ENCODE measurements at regions not wholly inside any gene's neighbourhood (a gene's known extent, or its start where the extent isn't known, plus 50 kb on each side); places are given as distances from the start of the nearest gene placed in this dataset.

DNA sequence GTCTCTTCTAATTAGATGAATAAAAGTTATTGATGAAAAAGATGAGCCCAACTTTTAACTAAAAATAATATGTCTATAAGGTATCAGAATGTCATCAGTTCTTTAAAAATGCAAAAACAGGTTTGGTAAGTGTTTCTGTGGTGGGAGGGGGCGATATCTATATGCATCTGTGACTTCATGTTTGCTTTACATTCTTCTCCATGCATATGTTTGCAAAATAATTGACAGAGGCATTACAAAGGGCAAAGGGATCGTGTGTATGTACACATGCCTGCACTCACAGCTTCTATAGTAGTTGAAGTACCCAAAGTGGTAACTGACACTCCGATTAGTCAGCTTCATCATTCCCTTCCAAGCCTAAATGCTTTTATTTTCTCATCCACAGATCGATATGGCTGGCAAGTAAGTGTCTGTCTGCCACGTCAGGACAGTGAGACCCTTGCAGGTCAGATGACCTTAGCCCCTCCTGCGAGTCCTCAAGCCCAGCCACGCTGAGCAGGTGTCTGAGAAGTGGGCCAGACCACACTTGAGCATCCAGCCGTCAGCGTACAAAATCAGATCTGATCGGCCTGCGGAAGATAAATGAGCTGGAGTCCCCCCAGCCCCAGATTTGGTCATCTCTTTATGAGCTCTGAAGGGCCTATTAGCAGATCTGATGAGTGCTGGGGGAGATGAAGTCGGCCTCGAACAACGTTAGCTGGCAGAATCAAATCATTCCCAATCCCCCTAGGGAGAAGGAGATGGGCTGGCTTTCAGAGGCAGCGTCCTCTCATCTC lies 369.1 kb downstream of the MAFB start:
- TF ChIP-seq, protein P1, sequence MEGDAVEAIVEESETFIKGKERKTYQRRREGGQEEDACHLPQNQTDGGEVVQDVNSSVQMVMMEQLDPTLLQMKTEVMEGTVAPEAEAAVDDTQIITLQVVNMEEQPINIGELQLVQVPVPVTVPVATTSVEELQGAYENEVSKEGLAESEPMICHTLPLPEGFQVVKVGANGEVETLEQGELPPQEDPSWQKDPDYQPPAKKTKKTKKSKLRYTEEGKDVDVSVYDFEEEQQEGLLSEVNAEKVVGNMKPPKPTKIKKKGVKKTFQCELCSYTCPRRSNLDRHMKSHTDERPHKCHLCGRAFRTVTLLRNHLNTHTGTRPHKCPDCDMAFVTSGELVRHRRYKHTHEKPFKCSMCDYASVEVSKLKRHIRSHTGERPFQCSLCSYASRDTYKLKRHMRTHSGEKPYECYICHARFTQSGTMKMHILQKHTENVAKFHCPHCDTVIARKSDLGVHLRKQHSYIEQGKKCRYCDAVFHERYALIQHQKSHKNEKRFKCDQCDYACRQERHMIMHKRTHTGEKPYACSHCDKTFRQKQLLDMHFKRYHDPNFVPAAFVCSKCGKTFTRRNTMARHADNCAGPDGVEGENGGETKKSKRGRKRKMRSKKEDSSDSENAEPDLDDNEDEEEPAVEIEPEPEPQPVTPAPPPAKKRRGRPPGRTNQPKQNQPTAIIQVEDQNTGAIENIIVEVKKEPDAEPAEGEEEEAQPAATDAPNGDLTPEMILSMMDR (IDR thresholded peaks at IDR 0.05; ENCODE audit: low read depth, low read length), result no peak
- ChIA-PET POLR2A (no interaction called here), CTCF (no interaction called here)
- no peaks in the 10 kb centered on the region for H3K27me3 ChIP-seq (ENCODE audit: control insufficient read depth, insufficient read depth, low read length)
- H3K9me3 ChIP-seq (ENCODE audit: control insufficient read depth, insufficient read depth, low read length), result no peaks in the 10 kb centered on the region
- H3K4me3 ChIP-seq (ENCODE audit: low read depth, low read length), result no peak overlapping the region
- no peak for DNase-seq (ENCODE audit: low read depth, low spot score)
- no peak overlapping the region for H3K27ac ChIP-seq (ENCODE audit: low read depth, low read length)

DNA sequence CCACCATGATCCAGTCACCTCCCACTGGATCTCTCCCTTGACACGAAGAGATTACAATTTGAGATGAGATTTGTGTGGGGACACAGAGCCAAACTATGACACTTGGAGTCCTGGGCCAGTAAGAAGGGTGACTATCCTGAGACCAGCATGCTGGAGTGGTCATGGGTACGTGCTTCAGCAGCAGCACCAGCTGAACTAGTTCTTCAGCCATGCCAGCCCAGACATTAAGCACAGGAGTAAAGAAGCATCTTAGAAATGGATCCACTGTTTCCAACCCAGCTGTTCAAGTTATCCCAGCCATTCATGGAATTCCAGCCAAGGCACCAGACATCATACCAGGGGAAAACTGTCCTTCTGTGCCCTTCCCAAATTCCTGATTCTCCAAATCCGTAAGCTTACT lies 370.0 kb downstream of the MAFB start:
- no peak for DNase-seq (ENCODE audit: low read depth, low spot score)
- TF ChIP-seq, protein P1 (IDR thresholded peaks at IDR 0.05; ENCODE audit: low read depth, low read length), result no peak
- ChIA-PET POLR2A (no interaction called here), CTCF (no interaction called here)
- no peak overlapping the region for H3K4me3 ChIP-seq (ENCODE audit: low read depth, low read length)
- no peak overlapping the region for H3K27ac ChIP-seq (ENCODE audit: low read depth, low read length)
- no peaks in the 10 kb centered on the region for H3K9me3 ChIP-seq (ENCODE audit: control insufficient read depth, insufficient read depth, low read length)
- no peaks in the 10 kb centered on the region for H3K27me3 ChIP-seq (ENCODE audit: control insufficient read depth, insufficient read depth, low read length)

DNA sequence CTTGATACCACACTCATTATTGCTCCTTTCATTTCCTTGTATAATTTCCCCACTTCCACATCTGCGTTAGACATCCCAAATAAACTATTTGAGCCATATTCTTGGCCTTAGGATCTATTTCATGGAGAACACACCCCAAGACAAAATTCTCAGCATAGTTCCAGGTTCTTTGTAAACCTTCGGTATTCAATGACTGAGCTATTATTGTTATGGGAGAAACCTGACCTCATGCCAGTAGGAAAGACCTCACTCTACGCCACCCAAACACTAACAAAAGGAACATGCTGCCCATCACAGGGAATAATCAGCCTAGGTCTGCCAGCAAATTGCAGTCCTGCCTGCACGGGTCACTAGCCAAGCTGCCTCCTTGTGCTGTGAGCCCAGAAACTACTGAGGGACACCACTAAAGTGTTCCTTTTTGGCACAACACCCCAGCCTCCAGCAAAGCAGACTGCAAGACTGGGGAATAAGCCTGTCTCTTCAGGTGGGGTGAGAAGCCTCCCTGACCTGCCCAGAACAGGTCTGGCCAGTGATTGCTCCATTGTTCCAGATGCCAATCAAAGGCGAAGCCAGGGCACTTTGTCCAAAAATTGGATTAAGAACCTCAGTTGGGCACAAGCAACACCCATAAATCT lies 371.8 kb downstream of the MAFB start:
- TF ChIP-seq, protein P1 (IDR thresholded peaks at IDR 0.05; ENCODE audit: low read depth, low read length), result no peak
- Histone ChIP-seq H3K27me3 (ENCODE audit: control insufficient read depth, insufficient read depth, low read length) (no peaks in the 10 kb centered on the region), H3K9me3 (ENCODE audit: control insufficient read depth, insufficient read depth, low read length) (no peaks in the 10 kb centered on the region), H3K4me3 (ENCODE audit: low read depth, low read length) (no peak overlapping the region), H3K27ac (ENCODE audit: low read depth, low read length) (no peak overlapping the region)
- ChIA-PET CTCF (no interaction called here), POLR2A (no interaction called here)
- no peak for DNase-seq (ENCODE audit: low read depth, low spot score)

DNA sequence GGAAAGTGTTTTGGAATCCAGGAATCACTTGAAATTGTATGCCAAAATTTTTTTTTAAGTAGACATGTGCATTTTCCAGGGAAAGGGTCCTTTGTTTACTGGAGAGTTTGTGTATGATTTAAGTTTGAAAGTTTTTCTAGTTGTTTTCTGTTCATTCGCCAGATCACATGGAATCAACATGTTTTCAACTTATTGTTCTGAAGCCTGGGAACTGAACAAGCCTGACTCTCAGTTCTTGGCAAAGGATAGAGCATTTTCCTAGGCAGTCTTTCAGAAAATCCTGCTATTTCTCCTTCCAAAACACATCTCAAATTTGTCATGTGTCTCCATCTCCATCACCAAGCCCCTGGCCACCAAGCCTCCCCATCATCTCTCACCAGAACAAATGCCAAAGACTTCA lies 374.8 kb downstream of the MAFB start:
- Histone ChIP-seq H3K4me3 (ENCODE audit: low read depth, low read length) (no peak overlapping the region), H3K27me3 (ENCODE audit: control insufficient read depth, insufficient read depth, low read length) (no peaks in the 10 kb centered on the region), H3K27ac (ENCODE audit: low read depth, low read length) (no peak overlapping the region), H3K9me3 (ENCODE audit: control insufficient read depth, insufficient read depth, low read length) (no peaks in the 10 kb centered on the region)
- no peak for DNase-seq (ENCODE audit: low read depth, low spot score)
- ChIA-PET CTCF (no interaction called here), POLR2A (no interaction called here)
- TF ChIP-seq, protein P1 (IDR thresholded peaks at IDR 0.05; ENCODE audit: low read depth, low read length), result no peak

DNA sequence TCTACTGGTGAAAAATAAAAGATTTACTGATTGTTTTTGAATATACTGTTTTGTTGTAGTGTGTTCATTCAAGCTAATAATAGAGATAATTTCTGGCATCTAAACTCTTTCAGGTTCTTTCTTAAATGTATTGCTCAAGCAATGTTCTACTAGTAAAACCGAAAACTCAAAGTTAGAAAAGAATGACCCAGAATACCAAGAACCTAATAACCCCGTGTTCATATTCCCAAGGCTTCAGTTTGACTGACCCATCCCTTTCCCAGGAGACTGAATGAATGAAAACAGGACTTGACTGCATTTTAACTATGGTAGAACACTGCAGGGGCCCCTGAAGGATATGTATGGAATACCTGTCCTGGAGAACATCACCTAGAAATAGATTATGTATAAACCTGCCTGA lies 375.3 kb downstream of the MAFB start:
- no peak overlapping the region for H3K27ac ChIP-seq (ENCODE audit: low read depth, low read length)
- H3K9me3 ChIP-seq (ENCODE audit: control insufficient read depth, insufficient read depth, low read length), result no peaks in the 10 kb centered on the region
- ChIA-PET POLR2A (no interaction called here), CTCF (no interaction called here)
- DNase-seq (ENCODE audit: low read depth, low spot score), result no peak
- H3K4me3 ChIP-seq (ENCODE audit: low read depth, low read length), result no peak overlapping the region
- TF ChIP-seq, protein P1 (IDR thresholded peaks at IDR 0.05; ENCODE audit: low read depth, low read length), result no peak
- no peaks in the 10 kb centered on the region for H3K27me3 ChIP-seq (ENCODE audit: control insufficient read depth, insufficient read depth, low read length)

Measured in AG04450 (cell line).